OCI-LY3 (cell line): ENCODE measurements at regions not wholly inside any gene's neighbourhood (a gene's known extent, or its start where the extent isn't known, plus 50 kb on each side); places are given as distances from the start of the nearest gene placed in this dataset.

Experiments
- H2AFZ ChIP-seq: fragments of 200-600, 300-600 bp; shearing (Covaris generic); 2 replicates; pipeline ENCODE4 v1.6.0; 2014; ENCODE audit warnings: antibody characterized with exemption, low read depth, low read length
- H3K27ac ChIP-seq: fragments of 200-600, 300-600 bp; sonication (generic); 2 replicates; pipeline ENCODE4 v1.5.1; 2014; ENCODE audit warnings: mild to moderate bottlenecking, low read length, moderate library complexity, mixed read lengths
- H3K27me3 ChIP-seq: fragments of 200-600, 300-600 bp; sonication (generic); 2 replicates; pipeline ENCODE4 v1.6.1; 2014; ENCODE audit warnings: low read depth, low read length, mixed read lengths
- H3K36me3 ChIP-seq: fragments of 200-600, 300-600 bp; sonication (generic); replicated peaks from 2 replicates; pipeline ENCODE3; 2014; ENCODE audit warnings: low read depth, low read length, mixed read lengths
- H3K4me1 ChIP-seq: fragments of 300-600, 200-600 bp; sonication (generic); 2 replicates; pipeline ENCODE4 v1.6.1; 2014; ENCODE audit warnings: low read length, mixed read lengths
- H3K4me2 ChIP-seq: fragments of 200-600, 300-600 bp; sonication (generic); 2 replicates; pipeline ENCODE4 v1.6.1; 2014; ENCODE audit warnings: low read length, mixed read lengths
- H3K4me3 ChIP-seq: fragments of 300-600, 200-600 bp; sonication (generic); 2 replicates; pipeline ENCODE4 v1.5.1; 2014; ENCODE audit warnings: antibody characterized with exemption, mild to moderate bottlenecking, low read length, moderate library complexity
- H3K79me2 ChIP-seq: fragments of 300-600, 200-600 bp; shearing (Covaris generic); 2 replicates; pipeline ENCODE4 v1.6.1; 2014; ENCODE audit warnings: mild to moderate bottlenecking, low read length, mixed read lengths
- H3K9ac ChIP-seq: fragments of 300-600, 200-600 bp; shearing (Covaris generic); 2 replicates; pipeline ENCODE4 v1.6.0; 2014; ENCODE audit warnings: mild to moderate bottlenecking, low read length, moderate library complexity
- H3K9me3 ChIP-seq: fragments of 200-600, 300-600 bp; shearing (Covaris generic); 2 replicates; pipeline ENCODE4 v1.6.1; 2014; ENCODE audit warnings: low read length, mixed read lengths; ENCODE audit not compliant: insufficient read depth
- H4K20me1 ChIP-seq: fragments of 200-600, 300-600 bp; sonication (generic); 2 replicates; pipeline ENCODE4 v1.6.1; 2016; ENCODE audit warnings: low read length, mixed read lengths; ENCODE audit not compliant: insufficient read depth
- CTCF ChIP-seq: fragments of 200-600, 300-600 bp; sonication (generic); IDR thresholded peaks from 2 replicates; pipeline ENCODE4 v1.5.1; 2014; ENCODE audit warnings: antibody characterized with exemption, low read length, low read depth
- EZH2phosphoT487 ChIP-seq: fragments of 200-600 bp; shearing (Covaris generic); IDR thresholded peaks from 2 replicates; pipeline ENCODE4 v1.6.1; 2018; ENCODE audit warnings: antibody characterized with exemption, mixed run types, low read depth

- H3K79me2 ChIP-seq, result no peaks in the 10 kb centered on the region
- H3K27me3 ChIP-seq, result no peaks in the 10 kb centered on the region
- TF ChIP-seq CTCF, result no peak
- no peak for TF ChIP-seq EZH2phosphoT487
- H3K4me3 ChIP-seq, result no peak overlapping the region
- H4K20me1 ChIP-seq, result no peaks in the 10 kb centered on the region
- no peak overlapping the region for H3K27ac ChIP-seq
- no peak overlapping the region for H3K4me2 ChIP-seq
- H3K36me3 ChIP-seq, result no peaks in the 10 kb centered on the region
- no peak overlapping the region for H3K9ac ChIP-seq
- no peak overlapping the region for H2AFZ ChIP-seq
- no peaks in the 10 kb centered on the region for H3K4me1 ChIP-seq
- H3K9me3 ChIP-seq, result no peaks in the 10 kb centered on the region
Measured at GRCh38 chr14:71243697-71244096, 336.4 kb downstream of the PCNX1 start.

GRCh38 chr14:71244341-71244740, 337.1 kb downstream of the PCNX1 start:
- H3K27me3 ChIP-seq, result no peaks in the 10 kb centered on the region
- no peak overlapping the region for H3K4me3 ChIP-seq
- no peak overlapping the region for H3K27ac ChIP-seq
- no peaks in the 10 kb centered on the region for H3K79me2 ChIP-seq
- H3K4me2 ChIP-seq, result no peak overlapping the region
- H3K9me3 ChIP-seq, result no peaks in the 10 kb centered on the region
- no peak overlapping the region for H3K9ac ChIP-seq
- no peak overlapping the region for H2AFZ ChIP-seq
- no peaks in the 10 kb centered on the region for H4K20me1 ChIP-seq
- no peaks in the 10 kb centered on the region for H3K36me3 ChIP-seq
- H3K4me1 ChIP-seq, result no peaks in the 10 kb centered on the region
- no peak for TF ChIP-seq CTCF

GRCh38 chr14:71245659-71246361, 338.6 kb downstream of the PCNX1 start:
- no peaks in the 10 kb centered on the region for H3K4me1 ChIP-seq
- H3K4me2 ChIP-seq, result no peak overlapping the region
- H3K79me2 ChIP-seq, result no peaks in the 10 kb centered on the region
- no peak for TF ChIP-seq EZH2phosphoT487
- no peak for TF ChIP-seq CTCF
- H3K27ac ChIP-seq, result no peak overlapping the region
- H4K20me1 ChIP-seq, result no peaks in the 10 kb centered on the region
- H3K4me3 ChIP-seq, result no peak overlapping the region
- no peak overlapping the region for H2AFZ ChIP-seq
- no peaks in the 10 kb centered on the region for H3K9me3 ChIP-seq
- H3K27me3 ChIP-seq, result no peaks in the 10 kb centered on the region
- no peak overlapping the region for H3K9ac ChIP-seq
- no peaks in the 10 kb centered on the region for H3K36me3 ChIP-seq

- H3K27me3 ChIP-seq, result no peaks in the 10 kb centered on the region
- no peak overlapping the region for H3K4me2 ChIP-seq
- H3K27ac ChIP-seq, result no peak overlapping the region
- no peaks in the 10 kb centered on the region for H4K20me1 ChIP-seq
- no peaks in the 10 kb centered on the region for H3K36me3 ChIP-seq
- H3K9ac ChIP-seq, result no peak overlapping the region
- TF ChIP-seq EZH2phosphoT487 (no peak), CTCF (no peak)
- no peaks in the 10 kb centered on the region for H3K79me2 ChIP-seq
- no peaks in the 10 kb centered on the region for H3K4me1 ChIP-seq
- H2AFZ ChIP-seq, result no peak overlapping the region
- no peak overlapping the region for H3K4me3 ChIP-seq
- no peaks in the 10 kb centered on the region for H3K9me3 ChIP-seq
Measured at GRCh38 chr14:71246539-71246938, 339.3 kb downstream of the PCNX1 start.
